GM12878 (cell line): ENCODE measurements at regions not wholly inside any gene's neighbourhood (a gene's known extent, or its start where the extent isn't known, plus 50 kb on each side); places are given as distances from the start of the nearest gene placed in this dataset.

ENCODE experiments used
- ATAC-seq: fragments of 200-7000 bp; cut with Tn5 transposase; 3 replicates; pipeline ENCODE4 v1.9.1; 2020; ENCODE audit warnings: mild to moderate bottlenecking, moderate library complexity
- BruUV-seq: library from RNA; stranded (reverse); fragments of 400-500 nt; replicated peaks from 2 replicates; lab custom pipeline; 2021; lab: Mats Ljungman, UMichigan
- CTCF ChIA-PET: fragments of 300-600 bp; sonication (Branson Sonifier 250); formaldehyde crosslinking; extraction: SDS; loops from one replicate; lab custom pipeline; 2021; ENCODE audit warnings: inconsistent platforms; lab: Yijun Ruan, JAX
- POLR2A ChIA-PET: fragments of 350-600 bp; formaldehyde crosslinking; extraction: SDS; loops from one replicate; lab custom pipeline; 2021; ENCODE audit warnings: inconsistent platforms; lab: Charles Lee
- RAD21 ChIA-PET: fragments of 300-600 bp; sonication (Branson Sonifier 250); formaldehyde crosslinking; loops from one replicate; lab custom pipeline; 2023; ENCODE audit warnings: antibody characterized with exemption; ENCODE audit not compliant: unreplicated experiment; lab: Charles Lee
- SMC1A ChIA-PET: fragments of 300-600 bp; sonication (Branson Sonifier 250); formaldehyde crosslinking; loops from one replicate; lab custom pipeline; 2023; ENCODE audit not compliant: unreplicated experiment, uncharacterized antibody; lab: Charles Lee
- DNase-seq: peaks from one replicate; pipeline ENCODE4 v3.0.0-alpha.2; 2011; ENCODE audit warnings: low read depth, low spot score
- FAIRE-seq: peaks from 3 replicates; lab custom pipeline; 2011; peaks lifted over from hg19 to GRCh38; lab: Jason Lieb, UNC
- H2AFZ ChIP-seq: 2 replicates; pipeline ENCODE4 v1.6.0; 2011; ENCODE audit warnings: low read depth, low read length, control low read depth; ENCODE audit not compliant: control insufficient read depth
- H3K27ac ChIP-seq: 2 replicates; pipeline ENCODE4 v1.5.1; 2011; ENCODE audit warnings: control low read depth; ENCODE audit not compliant: control insufficient read depth, insufficient read depth
- H3K27me3 ChIP-seq, 2 experiments: replicated peaks in 1 of 2; 2 replicates each; pipeline versions ENCODE4 v1.6.0 to v1.6.1; 2011; ENCODE audit warnings: low read length in 1 of 2; ENCODE audit not compliant: control insufficient read depth in 2 of 2, insufficient read depth in 2 of 2
- H3K36me3 ChIP-seq, 2 experiments: 2 replicates each; pipeline ENCODE4 v1.5.1; 2011; ENCODE audit warnings: low read length in 1 of 2; ENCODE audit not compliant: control insufficient read depth in 2 of 2, insufficient read depth in 2 of 2
- H3K4me1 ChIP-seq: 2 replicates; pipeline ENCODE4 v1.6.1; 2011; ENCODE audit warnings: mild to moderate bottlenecking, low read length, moderate library complexity, mixed read lengths; ENCODE audit not compliant: control insufficient read depth, insufficient read depth
- H3K4me2 ChIP-seq: 2 replicates; pipeline ENCODE4 v1.6.0; 2011; ENCODE audit warnings: control low read depth; ENCODE audit not compliant: control insufficient read depth, insufficient read depth
- H3K4me3 ChIP-seq: fragments of 200-600 bp; sonication (generic); 2 replicates; pipeline ENCODE4 v1.5.1; 2016
- H3K79me2 ChIP-seq: 2 replicates; pipeline ENCODE4 v1.6.0; 2011; ENCODE audit warnings: low read length; ENCODE audit not compliant: control insufficient read depth, insufficient read depth
- H3K9ac ChIP-seq: 2 replicates; pipeline ENCODE4 v1.8.0; 2011; ENCODE audit warnings: low read length, control low read depth, mixed read lengths; ENCODE audit not compliant: control insufficient read depth, insufficient read depth
- H3K9me3 ChIP-seq: replicated peaks from 3 replicates; pipeline ENCODE4 v1.5.1; 2011; ENCODE audit warnings: mild to moderate bottlenecking, low read length; ENCODE audit not compliant: control insufficient read depth, insufficient read depth
- H4K20me1 ChIP-seq: 2 replicates; pipeline ENCODE4 v1.6.0; 2011; ENCODE audit not compliant: control insufficient read depth, insufficient read depth
- CEBPB ChIP-seq, 2 experiments: fragments of 150-350 bp in 1 of 2; IDR thresholded peaks; 2 replicates each; pipeline ENCODE4 v1.6.1; 2012 to 2014; ENCODE audit warnings: low read depth in 2 of 2, low read length in 2 of 2, borderline replicate concordance in 1 of 2, inconsistent platforms in 1 of 2
- ESRRA ChIP-seq: IDR thresholded peaks from 2 replicates; pipeline ENCODE4 v1.6.1; 2012; ENCODE audit warnings: mild to moderate bottlenecking, low read length, improper control_type of control experiment
- GATAD2B ChIP-seq: fragments of 450-650 bp; conservative IDR thresholded peaks from 2 replicates; pipeline ENCODE4 v1.6.1; 2017; ENCODE audit warnings: low read depth, mild to moderate bottlenecking, moderate library complexity
- JUNB ChIP-seq: IDR thresholded peaks from 2 replicates; pipeline ENCODE4 v1.6.1; 2016; ENCODE audit warnings: antibody characterized with exemption, mild to moderate bottlenecking
- MTA3 ChIP-seq: IDR thresholded peaks from 2 replicates; pipeline ENCODE4 v1.6.1; 2012; ENCODE audit warnings: low read length, inconsistent platforms, borderline replicate concordance
- SIN3A ChIP-seq: IDR thresholded peaks from 2 replicates; pipeline ENCODE4 v1.6.1; 2012; ENCODE audit warnings: low read depth, low read length, improper control_type of control experiment
- STAT1 ChIP-seq: fragments of 450-650 bp; conservative IDR thresholded peaks from 2 replicates; pipeline ENCODE4 v1.6.1; 2014; ENCODE audit warnings: antibody characterized with exemption, mild to moderate bottlenecking
- SUPT20H ChIP-seq: IDR thresholded peaks from 2 replicates; pipeline ENCODE4 v1.6.1; 2011; ENCODE audit warnings: low read depth, mild to moderate bottlenecking, low read length, moderate library complexity, borderline replicate concordance; ENCODE audit not compliant: control insufficient read depth
- TCF12 ChIP-seq: IDR thresholded peaks from 2 replicates; pipeline ENCODE4 v1.6.1; 2011; ENCODE audit warnings: low read depth, mild to moderate bottlenecking, low read length
- WRNIP1 ChIP-seq: IDR thresholded peaks from 2 replicates; pipeline ENCODE4 v1.6.1; 2011; ENCODE audit warnings: low read depth, low read length, improper control_type of control experiment, borderline replicate concordance
- ZNF274 ChIP-seq: IDR thresholded peaks from one replicate; pipeline ENCODE4 v1.8.0; 2011; ENCODE audit not compliant: insufficient read length, insufficient read depth
- WGBS: methylation state at CpG from one replicate; pipeline ENCODE4 v1.1.6; 2016; ENCODE audit warnings: low lambda C conversion rate; ENCODE audit not compliant: insufficient replicate concordance, insufficient coverage; ENCODE audit errors: missing lambda C conversion rate; 5-methylcytosine and 5-hydroxymethylcytosine counted together
- in situ Hi-C: fragments of 300-500 bp; cut with MboI; formaldehyde crosslinking; loops from 9 replicates; pipeline ENCODE4 v1.14.3; 2018; ENCODE audit warnings: mixed read lengths
- intact Hi-C: fragments of 100-400 bp; cut with micrococcal nuclease; formaldehyde crosslinking; loops from one replicate; pipeline ENCODE4 v1.14.2; 2022; ENCODE audit not compliant: unreplicated experiment
- TF ChIP-seq, protein P1 (sequence below): IDR thresholded peaks from 2 replicates; pipeline ENCODE4 v1.6.1; 2011; ENCODE audit warnings: low read depth, mild to moderate bottlenecking, low read length, moderate library complexity, borderline replicate concordance; ENCODE audit errors: extremely low read depth
- TF ChIP-seq, protein P2 (sequence below): fragments of 450-650 bp; formaldehyde crosslinking; IDR thresholded peaks from 2 replicates; pipeline ENCODE4 v1.4.0; 2020; ENCODE audit warnings: mild to moderate bottlenecking, moderate library complexity

DNA sequence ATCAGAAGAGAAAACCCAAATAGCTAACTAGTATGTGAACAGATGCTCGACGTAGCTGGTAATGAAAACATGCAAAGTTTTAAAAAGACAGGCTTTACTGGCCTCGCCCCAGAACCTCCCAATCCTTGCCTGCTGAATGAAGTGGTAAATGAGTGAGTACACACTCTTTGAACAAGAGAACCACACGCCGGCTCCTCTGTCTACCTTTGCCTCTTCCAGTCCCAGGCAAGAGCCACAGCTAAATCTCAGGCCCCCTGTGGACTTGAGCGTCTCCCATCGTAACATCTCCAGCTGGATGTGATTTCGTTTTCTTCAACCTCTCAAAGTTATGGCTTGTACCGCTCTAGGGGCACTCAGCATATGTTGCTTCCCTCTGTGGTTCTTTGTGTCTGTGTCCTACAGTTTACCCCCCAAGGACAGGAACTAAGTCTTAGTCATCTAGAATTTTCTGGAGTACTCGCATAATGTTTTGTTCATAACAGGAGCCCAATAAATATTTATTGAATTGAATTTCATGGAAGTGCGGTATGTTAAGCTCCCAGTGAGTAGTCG, 153.2 kb upstream of the TAB2 start:
- H3K27me3 ChIP-seq, result no peaks in the 10 kb centered on the region
- intact Hi-C loops, result no loop called here
- ChIA-PET POLR2A (interaction anchor here (1.0 kb wide), 1 partner anchor 70 kb away, joined by 3 read pairs; no protein-coding TSS in a partner anchor), SMC1A (interaction anchor here (0.9 to 2.3 kb wide), 10 partner anchors 8 to 176 kb away, joined by 3 to 10 read pairs (median 4); no protein-coding TSS in a partner anchor), CTCF (interaction anchor here (1.2 to 1.7 kb wide), 6 partner anchors 10 to 268 kb away, joined by 3 to 8 read pairs (median 5); no protein-coding TSS in a partner anchor), RAD21 (interaction anchor here (0.9 kb wide), 1 partner anchor 110 kb away, joined by 3 read pairs; no protein-coding TSS in a partner anchor)
- H4K20me1 ChIP-seq, result no peaks in the 10 kb centered on the region
- DNase-seq (no peak), FAIRE-seq (no peak), ATAC-seq (no peak)
- TF ChIP-seq, protein P1, sequence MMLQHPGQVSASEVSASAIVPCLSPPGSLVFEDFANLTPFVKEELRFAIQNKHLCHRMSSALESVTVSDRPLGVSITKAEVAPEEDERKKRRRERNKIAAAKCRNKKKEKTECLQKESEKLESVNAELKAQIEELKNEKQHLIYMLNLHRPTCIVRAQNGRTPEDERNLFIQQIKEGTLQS, result no peak
- no peak for TF ChIP-seq ZNF274
- no peak for TF ChIP-seq STAT1
- no peak for TF ChIP-seq SUPT20H
- no peak overlapping the region for H3K4me3 ChIP-seq
- in situ Hi-C loops, result no loop called here
- H3K4me2 ChIP-seq, result no peak overlapping the region
- H3K4me1 ChIP-seq, result peaks cover 6% of the 10 kb centered on the region; the same call in 1 of the 2 replicates
- H3K9me3 ChIP-seq, result no peaks in the 10 kb centered on the region
- no peak overlapping the region for H3K27ac ChIP-seq
- BruUV-seq, result no TSS peak
- no peak overlapping the region for H2AFZ ChIP-seq
- no peaks in the 10 kb centered on the region for H3K79me2 ChIP-seq
- H3K36me3 ChIP-seq, result no peaks in the 10 kb centered on the region
- no peak overlapping the region for H3K9ac ChIP-seq
- 69% methylated on average over 12 of the region's 12 CpGs for WGBS

DNA sequence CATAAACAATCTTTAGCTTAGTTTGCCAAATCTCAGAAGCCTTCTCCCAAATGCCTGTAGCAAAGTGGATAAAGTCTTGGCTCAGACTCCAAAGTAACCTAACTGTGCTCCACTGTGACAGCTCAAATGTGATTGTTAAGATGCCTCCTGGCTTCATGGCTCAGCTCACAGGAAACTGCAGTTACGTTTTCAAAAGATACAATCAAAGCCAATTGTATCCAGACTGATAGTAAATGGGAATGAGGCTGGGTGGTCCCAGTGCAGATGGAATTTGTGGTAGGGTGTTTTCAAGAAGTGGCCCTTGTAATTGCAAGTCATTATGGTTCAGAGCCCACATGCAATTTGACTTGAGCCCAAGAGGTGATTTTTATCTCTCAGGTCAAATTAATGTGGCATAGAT, 151.2 kb upstream of the TAB2 start:
- Histone ChIP-seq H3K4me2 (no peak overlapping the region), H3K36me3 (no peaks in the 10 kb centered on the region), H3K9me3 (no peaks in the 10 kb centered on the region), H3K79me2 (no peaks in the 10 kb centered on the region), H2AFZ (no peak overlapping the region), H3K4me1 (peaks cover 8% of the 10 kb centered on the region; the same call in 1 of the 2 replicates), H3K4me3 (no peak overlapping the region), H3K9ac (no peak overlapping the region), H3K27me3 (no peaks in the 10 kb centered on the region), H3K27ac (no peak overlapping the region), H4K20me1 (no peaks in the 10 kb centered on the region)
- SMC1A ChIA-PET, result interaction anchor here (0.5 to 2.1 kb wide), 5 partner anchors 18 to 266 kb away, joined by 3 to 7 read pairs (median 4); no protein-coding TSS in a partner anchor
- ATAC-seq (no peak), FAIRE-seq (no peak), DNase-seq (no peak)
- POLR2A ChIA-PET, result no interaction called here
- intact Hi-C loops (no loop called here), in situ Hi-C loops (no loop called here)
- CTCF ChIA-PET, result interaction anchor here (0.7 to 1.2 kb wide), 4 partner anchors 17 to 116 kb away, joined by 3 to 4 read pairs (median 3); no protein-coding TSS in a partner anchor
- RAD21 ChIA-PET, result interaction anchor here (1.4 kb wide), 1 partner anchor 29 kb away, joined by 3 read pairs; no protein-coding TSS in a partner anchor
- WGBS, result 3% methylated on average over 1 of the region's 1 CpG
- no TSS peak for BruUV-seq
- TF ChIP-seq WRNIP1 (no peak), JUNB (no peak), CEBPB (IDR thresholded peaks at IDR 0.05; ENCODE audit: borderline replicate concordance in 1 of 2, low read depth in 2 of 2, low read length in 2 of 2) (no peak), SIN3A (no peak), TCF12 (no peak), MTA3 (no peak), GATAD2B (no peak), ESRRA (no peak)
- TF ChIP-seq, protein P2, sequence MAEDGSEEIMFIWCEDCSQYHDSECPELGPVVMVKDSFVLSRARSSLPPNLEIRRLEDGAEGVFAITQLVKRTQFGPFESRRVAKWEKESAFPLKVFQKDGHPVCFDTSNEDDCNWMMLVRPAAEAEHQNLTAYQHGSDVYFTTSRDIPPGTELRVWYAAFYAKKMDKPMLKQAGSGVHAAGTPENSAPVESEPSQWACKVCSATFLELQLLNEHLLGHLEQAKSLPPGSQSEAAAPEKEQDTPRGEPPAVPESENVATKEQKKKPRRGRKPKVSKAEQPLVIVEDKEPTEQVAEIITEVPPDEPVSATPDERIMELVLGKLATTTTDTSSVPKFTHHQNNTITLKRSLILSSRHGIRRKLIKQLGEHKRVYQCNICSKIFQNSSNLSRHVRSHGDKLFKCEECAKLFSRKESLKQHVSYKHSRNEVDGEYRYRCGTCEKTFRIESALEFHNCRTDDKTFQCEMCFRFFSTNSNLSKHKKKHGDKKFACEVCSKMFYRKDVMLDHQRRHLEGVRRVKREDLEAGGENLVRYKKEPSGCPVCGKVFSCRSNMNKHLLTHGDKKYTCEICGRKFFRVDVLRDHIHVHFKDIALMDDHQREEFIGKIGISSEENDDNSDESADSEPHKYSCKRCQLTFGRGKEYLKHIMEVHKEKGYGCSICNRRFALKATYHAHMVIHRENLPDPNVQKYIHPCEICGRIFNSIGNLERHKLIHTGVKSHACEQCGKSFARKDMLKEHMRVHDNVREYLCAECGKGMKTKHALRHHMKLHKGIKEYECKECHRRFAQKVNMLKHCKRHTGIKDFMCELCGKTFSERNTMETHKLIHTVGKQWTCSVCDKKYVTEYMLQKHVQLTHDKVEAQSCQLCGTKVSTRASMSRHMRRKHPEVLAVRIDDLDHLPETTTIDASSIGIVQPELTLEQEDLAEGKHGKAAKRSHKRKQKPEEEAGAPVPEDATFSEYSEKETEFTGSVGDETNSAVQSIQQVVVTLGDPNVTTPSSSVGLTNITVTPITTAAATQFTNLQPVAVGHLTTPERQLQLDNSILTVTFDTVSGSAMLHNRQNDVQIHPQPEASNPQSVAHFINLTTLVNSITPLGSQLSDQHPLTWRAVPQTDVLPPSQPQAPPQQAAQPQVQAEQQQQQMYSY (CRISPR knock-in tag), result no peak
